HG03097 (cell line): ENCODE measurements at regions not wholly inside any gene's neighbourhood (a gene's known extent, or its start where the extent isn't known, plus 50 kb on each side); places are given as distances from the start of the nearest gene placed in this dataset.
A peak's percentile ranks its signal among the peaks of the same experiment; 100 is the strongest.
"Not testable (repeated sequence)": the region's sequence is repeated elsewhere in the genome, so short reads cannot be mapped to it uniquely, and the experiment has no call there.

Source experiments
- ATAC-seq: cut with Tn5 transposase; IDR thresholded peaks from one replicate; pipeline ENCODE4 v1.9.1; 2021; ENCODE audit not compliant: unreplicated experiment, low FRiP score

DNA sequence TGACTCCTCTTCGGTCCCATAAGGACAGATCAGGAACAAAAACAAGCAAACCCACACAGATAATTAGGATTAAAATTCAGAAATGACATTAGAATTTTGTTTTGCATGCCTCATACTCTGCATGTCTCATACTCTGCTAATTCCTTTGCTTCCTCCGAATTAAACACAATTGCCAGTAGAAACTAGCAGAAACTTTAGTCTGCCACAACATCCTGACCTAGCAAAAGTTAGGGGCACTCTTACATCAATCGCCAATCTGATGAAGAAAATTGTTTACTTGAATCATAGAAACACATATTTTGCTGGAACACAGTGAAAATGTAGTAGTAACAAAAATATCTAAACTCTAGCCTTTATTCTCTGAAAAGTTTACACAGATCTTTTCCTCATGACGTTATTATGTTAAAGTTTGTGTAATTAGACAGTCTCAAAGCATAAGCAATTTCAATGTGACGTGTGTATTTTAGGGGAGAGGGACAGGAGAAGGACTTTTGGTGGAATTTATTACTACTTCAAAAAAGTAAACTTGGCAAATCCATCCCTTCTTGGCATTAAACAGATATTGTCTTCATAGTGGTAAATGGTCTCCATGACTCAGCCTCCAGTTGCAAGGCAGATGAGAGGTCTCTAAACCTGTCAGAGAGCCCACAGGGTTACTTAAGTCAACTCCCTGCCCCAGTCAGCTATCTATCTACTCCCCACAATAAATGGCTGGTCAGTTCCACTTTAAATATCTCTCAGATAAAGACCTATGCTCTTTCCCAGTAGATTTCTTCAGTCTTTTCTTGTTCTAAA is 249.8 kb upstream of the UBASH3B start:
- ATAC-seq = no peak

DNA sequence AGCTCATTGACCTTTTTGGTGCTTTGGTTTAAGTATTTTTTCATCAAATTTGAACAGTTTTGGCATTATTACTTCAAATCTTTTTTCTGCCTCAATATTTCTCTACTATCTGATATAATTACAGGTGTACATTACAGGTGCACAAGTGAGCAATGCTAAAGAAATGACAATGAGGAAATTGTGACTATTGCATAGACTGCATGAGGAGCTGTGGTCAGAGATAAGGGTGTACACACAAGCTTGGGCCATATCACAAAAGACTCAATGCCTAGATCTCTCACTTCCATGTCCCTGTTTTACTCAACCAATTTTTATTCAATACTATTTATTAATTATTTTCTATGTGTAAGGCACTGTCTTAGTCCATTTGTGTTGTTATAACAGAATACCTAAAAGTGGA is 251.0 kb upstream of the UBASH3B start:
- ATAC-seq = no peak

DNA sequence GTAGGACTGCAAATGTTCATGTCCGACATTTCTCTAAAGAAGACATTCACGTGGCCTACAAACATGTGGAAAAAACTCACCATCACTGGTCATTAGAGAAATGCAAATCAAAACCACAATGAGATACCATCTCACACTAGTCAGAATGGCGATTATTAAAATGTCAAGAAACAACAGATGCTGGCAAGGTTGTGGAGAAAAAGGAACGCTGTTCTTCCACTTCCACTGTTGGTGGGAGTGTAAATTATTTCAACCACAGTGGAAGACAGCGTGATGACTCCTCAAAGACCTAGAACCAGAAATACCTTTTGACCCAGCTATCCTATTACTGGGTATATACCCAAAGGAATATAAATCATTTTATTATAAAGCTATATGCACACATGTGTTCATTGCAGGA is 253.9 kb upstream of the UBASH3B start:
- ATAC-seq = not testable (repeated sequence)

DNA sequence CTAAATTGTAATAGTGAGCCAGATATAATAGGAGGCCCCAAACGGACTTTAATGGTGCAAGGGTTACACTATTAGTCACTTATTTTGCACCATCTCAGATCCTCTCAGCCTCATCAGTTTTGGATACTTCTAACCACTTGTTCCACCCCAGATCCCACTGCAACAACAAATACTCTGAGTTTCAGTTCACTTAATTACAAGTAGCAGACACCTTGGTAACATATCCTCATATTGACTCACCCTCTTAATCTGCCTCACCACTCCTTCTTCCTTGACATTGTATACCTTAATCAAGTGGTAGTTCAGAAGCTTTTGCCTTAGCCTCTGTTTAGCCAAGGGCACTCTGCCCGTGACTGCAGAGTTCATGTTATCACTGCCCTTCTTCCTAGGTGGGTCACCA is 256.1 kb upstream of the UBASH3B start:
- ATAC-seq = no peak

DNA sequence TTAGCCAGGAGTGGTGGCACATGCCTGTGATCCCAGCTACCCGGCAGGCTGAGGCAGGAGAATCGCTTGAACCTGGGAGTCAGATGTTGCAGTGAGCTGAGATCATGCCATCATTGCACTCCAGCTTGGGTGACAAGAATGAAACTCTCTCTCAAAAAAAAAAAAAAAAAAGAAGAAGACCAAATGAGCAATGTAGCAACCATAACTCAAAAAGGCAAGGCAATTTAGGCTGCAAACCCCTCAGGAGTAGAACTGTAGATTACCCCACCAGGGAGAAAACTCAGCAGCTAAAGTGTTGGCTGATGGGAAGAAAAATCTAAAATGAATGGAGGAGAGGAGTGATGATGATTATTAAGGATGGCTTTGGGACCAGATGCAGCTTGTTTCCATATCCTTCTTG is 256.7 kb upstream of the UBASH3B start:
- ATAC-seq = no peak

DNA sequence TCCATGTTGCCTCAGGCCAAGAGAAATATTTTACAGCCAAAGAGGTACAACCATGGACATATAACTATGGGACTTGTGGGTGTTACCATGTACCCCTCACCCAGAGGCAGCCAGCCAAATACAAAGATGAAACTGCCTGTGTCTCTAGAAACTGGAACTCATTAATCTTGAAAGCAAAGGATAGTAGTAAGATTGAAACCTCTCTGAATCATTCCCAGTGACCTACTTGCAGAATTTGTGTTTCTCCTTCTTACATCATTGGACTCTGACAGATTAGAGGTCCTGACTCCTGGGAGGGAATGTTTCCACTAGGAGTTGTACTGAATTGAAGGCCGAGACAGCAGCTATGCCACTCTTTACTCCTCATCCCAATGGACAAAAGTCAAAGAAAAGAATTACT is 257.4 kb upstream of the UBASH3B start:
- ATAC-seq = peak; percentile 49

DNA sequence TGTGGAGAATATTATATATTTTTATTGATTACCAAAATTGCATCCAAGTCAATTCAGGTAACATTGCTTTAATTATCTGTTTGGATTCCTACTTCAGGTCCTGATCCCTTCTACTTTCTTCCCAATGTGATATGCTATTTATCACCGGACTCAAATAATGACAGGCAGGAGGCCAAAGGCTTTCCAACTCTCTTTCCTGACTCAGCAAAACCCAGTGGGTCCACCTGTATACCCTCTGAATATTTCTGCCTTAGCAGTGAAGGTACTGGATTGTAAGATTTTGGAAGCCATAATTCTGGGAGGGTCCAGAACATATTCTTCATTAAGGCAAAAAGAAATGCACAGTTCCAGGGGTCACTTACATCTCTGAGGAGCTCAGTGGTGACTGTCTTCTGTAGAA is 260.2 kb upstream of the UBASH3B start:
- ATAC-seq = no peak

DNA sequence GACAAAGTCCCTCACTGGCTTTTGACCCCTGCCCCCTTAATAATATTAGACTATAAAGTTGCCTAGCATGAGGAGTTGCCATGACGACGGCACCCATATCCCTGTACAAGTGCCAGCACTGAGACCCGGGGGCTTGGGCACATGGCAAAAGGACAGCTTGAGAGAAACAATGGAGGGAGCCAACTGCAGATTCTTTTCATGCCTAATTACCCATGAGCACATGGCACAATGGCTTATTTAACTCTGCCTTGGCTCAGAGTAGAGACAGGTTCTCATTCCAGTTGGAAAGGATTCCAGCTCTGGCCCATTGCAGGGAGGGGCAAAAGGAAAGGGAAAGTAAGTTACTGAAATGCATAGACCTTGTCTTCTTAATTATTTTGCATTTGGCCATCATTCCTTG is 261.2 kb upstream of the UBASH3B start:
- no peak for ATAC-seq

DNA sequence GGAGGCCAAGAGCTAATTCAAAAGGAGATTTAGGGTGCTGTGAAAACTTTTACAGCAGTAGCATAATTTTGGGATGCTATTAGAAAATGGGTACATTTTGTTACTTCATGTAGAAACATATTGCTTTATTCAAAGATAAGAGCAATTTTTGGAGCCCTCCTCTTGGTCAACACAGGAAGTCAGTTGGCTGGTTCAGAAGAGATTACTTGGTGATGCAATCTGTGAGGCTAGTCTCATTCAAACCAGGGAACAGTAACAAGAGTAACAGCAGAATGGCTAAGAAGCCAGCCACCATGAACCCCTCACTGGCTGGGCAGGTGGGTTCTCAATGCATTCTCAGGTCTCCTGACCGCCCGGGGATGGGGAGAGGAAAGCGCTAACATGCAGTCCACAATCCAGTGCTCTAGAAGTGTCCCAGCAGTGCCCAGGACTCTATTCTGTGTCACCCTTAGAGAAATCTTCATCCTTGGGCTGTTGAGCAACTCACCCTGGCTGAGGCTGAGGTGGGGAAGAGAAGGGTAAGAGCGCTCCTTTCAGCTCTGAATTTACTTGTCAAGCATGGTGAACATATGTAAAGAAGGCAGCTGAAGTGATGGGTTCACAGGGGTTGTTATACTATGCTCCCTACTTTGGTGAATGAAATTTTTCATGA is 262.2 kb upstream of the UBASH3B start:
- ATAC-seq = no peak

DNA sequence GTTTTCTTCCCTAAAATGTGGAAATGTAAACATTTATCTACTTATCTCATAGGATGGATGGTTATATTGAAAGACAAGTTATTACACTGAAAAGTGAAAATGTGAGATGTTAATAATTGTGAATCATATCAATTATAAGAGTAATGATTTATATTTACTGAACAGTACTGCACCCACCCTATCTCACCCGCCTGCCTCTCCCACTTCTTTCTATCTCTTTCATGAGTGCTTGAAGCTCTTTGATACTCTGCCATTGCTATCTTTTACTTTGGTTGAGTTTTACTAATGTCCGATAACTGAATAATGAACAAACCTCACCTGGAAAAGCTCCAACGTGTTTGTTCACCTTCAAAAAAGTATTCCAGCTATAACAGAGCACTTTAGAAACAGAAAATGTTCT is 263.0 kb upstream of the UBASH3B start:
- ATAC-seq = no peak

DNA sequence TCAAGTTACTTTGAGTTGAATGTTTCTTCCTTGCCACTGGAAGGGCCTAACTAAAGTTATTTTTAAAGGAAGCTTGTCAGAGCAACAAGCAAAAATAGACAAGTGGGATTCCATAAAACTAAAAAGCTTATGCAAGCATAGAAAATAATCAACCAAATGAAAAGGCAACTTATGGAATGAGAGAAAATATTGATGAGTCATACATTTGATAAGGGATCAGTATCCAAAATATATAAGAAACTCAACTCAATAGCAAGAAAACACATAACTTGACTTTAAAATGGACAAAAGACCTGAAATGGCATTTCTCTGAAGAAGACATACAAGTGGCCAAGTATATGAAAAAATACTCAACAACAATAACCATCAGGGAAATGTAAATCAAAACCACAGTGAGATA is 264.5 kb upstream of the UBASH3B start:
- ATAC-seq = no peak

DNA sequence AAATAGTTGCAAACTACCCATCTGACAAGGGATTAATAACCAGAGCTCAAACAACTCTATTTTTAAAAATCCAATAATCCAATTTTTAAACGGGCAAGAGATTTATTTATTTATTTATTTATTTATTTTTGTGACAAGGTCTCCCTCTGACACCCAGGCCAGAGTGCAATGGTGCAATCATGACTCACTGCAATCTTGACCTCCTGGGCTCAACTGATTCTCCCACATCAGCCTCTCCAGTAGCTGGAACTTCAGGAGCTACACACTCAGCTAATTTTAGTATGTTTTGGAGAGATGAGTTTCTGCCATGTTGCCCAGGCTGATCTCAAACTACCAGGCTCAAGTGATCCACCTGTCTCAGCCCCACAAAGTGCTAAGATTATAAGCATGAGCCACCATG is 267.2 kb upstream of the BLID start:
- no peak for ATAC-seq

DNA sequence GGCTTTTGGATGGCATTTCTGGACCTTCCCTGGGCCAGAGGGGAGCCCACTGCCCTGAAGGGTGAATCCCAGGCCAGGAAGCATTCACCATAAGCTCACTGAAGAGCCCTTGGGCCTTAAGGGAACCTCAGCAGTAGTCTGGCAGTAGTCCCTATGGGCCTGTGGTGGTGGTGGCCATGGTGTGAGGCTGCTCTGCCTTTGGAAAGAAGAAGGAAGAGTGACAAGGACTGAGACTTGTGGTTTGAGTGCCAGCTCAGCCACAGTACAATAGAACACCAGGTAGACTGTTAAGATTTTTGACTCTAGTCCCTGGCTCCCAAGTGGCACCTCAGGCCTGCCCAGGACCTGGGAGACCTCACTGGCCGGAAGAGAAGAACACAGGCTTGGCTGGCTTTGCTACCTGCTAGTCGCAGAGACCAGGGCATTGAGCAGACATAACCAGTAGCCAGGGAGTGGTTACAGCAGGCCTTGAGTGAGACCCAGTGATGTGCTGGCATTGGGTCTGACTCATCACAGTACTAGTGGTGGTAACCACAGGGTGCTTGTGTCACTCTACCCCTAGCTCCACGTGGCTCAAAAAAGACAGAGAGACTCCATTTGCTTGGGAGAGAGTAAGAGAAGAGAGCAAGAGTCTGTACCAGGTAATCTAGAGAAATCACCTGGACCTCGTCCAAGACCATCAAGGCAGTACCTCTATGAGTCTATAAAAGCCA is 259.8 kb upstream of the BLID start:
- no peak for ATAC-seq

DNA sequence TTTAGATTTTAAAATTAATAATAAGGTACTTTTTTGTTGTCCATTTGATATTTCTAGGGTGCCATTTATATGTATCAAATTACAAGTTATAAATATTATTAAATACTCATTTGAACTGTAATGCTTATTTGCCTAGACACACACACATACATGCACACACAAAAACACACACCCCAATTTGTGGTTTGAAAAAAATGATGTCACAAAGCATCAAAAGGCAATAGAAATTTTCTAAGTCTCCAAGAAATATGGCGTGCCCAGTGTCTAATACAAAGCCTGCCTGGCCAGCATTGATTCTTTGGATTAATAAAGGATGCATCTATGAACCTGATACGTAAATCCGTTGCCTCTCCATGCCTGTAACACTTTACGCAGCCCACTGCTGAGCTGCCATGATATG is 252.8 kb upstream of the BLID start:
- no peak for ATAC-seq

DNA sequence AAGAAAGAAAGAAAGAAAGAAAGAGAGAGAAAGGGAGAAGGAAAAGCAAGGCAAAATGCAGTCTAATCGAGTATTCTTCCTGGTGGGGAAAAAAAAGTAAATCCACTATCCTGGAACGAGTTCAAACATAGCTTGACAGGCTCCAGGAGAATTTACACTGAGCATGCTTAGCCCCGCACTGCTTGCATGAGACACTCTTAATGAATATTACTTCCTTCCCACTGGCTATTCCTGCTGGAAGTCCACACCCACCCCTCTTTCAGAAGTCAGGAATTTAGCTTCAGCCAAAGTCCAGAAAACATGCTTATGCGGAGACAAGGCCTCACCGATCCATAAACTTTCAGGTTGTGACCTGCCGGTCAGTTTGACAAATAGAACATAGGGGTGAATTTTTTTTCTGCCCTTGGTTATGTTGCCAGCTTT is 251.8 kb upstream of the BLID start:
- ATAC-seq = no peak

DNA sequence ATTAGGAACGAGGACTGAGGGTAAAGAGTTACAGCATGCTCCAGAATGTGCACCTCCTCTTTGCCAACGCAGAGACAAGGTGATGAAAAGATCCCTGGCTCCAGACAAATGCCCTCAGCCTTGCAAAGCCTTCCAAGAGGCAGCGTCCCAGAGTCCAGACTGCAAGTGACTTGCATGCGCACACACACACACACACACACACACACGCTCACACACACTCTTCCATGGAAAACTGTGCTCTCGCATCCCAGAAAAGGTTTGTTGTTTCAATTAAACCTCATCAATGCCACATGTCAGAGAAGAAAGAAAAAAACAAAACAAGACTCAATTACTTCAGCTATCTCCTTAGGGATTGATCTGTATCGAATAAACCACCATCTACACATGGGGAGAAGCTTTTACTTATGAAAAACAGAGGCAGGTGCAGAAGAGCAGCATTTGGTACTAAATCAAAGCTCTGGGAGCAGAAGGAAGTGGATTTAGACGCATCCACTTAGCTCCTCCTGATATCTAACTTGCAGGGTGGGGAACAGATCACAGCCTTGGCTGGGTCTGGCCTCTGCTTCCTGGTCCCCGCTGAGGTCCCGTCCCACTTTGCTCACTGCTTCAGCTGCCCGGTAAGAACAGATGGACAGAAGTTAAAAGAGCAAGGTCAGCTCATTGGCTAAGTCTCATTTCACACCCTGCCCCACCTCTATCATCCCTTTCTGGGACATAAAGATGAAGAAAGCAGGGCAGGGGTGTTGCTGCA is 249.8 kb upstream of the BLID start:
- ATAC-seq = no peak

DNA sequence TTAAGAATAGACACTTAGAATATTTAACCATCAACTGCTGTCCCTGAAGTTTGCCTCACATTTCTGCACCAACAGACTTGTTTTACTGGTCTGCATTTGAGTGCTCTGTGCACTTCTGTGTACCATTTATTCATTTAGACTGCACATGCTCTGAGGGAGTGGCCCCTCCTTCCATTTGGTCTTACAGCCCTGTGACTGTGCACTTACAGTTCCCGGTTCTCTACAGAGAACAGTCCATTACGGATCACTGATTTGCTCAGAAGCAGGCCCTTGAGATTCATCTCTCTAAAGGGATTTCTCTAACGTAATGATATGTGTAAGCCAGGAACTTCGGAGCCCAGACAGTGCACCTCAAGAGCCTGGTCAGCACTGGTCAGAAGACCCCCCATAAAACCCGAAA is 247.3 kb upstream of the BLID start:
- no peak for ATAC-seq

DNA sequence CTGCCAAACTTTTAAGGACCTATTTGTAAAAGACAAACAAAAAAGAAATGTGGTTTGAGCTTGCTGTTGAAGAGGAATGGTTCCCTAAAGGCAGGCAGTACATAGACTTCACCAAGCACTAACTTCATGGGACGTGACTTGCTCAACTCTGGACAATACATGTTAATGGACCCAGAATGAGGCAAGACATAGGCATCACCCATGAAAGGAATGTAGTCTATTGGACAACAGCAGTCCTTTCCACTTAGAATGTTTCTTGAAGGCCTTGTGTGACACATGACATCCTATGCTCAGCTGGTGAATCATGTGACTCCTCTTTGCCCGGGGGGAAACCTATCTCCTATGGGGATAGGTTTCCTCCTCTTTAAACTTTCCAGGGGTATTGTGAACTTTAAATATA is 246.4 kb upstream of the BLID start:
- ATAC-seq = no peak

DNA sequence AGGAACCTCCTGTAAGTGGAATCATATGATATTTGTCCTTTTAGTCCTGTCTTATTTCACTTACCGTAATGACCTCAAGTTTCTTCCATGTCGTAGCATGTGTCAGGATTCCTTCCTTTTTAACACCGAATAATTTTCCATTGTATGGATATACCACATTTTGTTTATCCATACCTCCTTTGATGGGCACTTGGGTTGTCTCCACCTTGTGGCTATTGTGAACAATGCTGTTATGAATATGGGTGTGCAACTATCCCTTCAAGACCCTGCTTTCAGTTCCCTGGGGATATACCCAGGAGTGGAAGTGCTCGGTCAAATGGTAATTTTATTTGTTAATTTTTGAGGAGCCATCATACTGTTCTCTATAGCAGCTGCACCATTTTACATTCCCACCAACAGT is 244.9 kb upstream of the BLID start:
- ATAC-seq = no peak

DNA sequence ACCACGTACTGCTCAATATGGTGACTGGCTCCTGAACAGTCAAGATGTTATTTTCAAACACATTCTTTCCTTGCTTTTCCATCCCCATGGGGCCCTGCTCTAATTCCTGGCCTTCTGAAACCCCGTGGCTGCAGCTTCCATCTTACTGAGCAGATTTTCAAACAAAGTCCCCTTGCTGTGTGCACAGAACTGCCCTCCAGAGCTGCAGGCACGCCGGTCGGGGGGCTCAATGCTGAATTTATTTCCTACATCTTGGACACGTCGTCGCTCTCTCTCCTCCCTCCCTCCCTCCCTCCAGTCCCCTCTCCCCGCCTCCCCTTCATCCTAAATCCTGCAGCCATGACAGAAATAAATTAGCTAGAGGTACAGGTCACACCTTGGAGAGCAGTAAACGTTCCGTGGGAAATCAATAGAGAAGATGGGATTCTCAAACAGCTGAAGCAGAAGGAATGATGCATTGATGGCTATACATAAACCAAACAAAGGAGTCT is 243.1 kb upstream of the BLID start:
- no peak for ATAC-seq

DNA sequence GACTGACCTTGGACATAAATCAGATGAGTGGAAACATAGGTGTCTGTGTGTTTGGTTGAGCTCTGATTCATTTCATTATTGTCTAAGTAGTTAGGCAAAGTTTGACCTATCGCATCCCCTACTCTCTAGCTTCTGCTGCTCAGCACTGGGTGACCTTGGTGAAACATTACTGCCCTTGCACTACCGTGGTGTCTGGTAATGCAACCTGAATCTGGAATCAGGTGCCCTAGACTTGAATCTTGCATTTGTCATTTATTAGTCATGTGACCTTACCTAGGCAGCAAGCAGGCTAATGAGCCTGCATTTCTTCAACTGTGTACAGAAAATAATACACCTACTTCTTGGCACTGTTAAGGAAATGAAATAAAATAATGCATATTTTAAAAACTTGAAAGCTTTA is 242.3 kb upstream of the BLID start:
- ATAC-seq = no peak
